Stomach (tissue), 4 donors: ENCODE measurements at regions not wholly inside any gene's neighbourhood (a gene's known extent, or its start where the extent isn't known, plus 50 kb on each side); places are given as distances from the start of the nearest gene placed in this dataset.

Source experiments
- CTCF ChIP-seq, 7 experiments: fragments of 450-650 bp in 4 of 7; fragments of 200-600 bp in 3 of 7; sonication (generic) in 3 of 7; IDR thresholded peaks; one replicate each; pipeline ENCODE4 v1.5.1; 2016 to 2019; ENCODE audit warnings: antibody characterized with exemption in 7 of 7, control low read depth in 2 of 7, mild to moderate bottlenecking in 1 of 7
- EP300 ChIP-seq: sonication (generic); formaldehyde crosslinking; IDR thresholded peaks from one replicate; pipeline ENCODE4 v1.6.1; 2017; ENCODE audit warnings: antibody characterized with exemption
- POLR2A ChIP-seq, 4 donors: fragments of 450-650 bp; IDR thresholded peaks; one replicate each; pipeline ENCODE4 v1.6.1; 2016; ENCODE audit warnings: antibody characterized with exemption in 4 of 4, control low read depth in 2 of 4, mild to moderate bottlenecking in 1 of 4, moderate library complexity in 1 of 4
- POLR2AphosphoS5 ChIP-seq, 3 donors: sonication (generic); formaldehyde crosslinking; IDR thresholded peaks; one replicate each; pipeline ENCODE4 v1.6.1; 2016; ENCODE audit warnings: antibody characterized with exemption in 3 of 3

- TF ChIP-seq CTCF (IDR thresholded peaks at IDR 0.05) = no peak
- TF ChIP-seq EP300 = no peak
- no peak for TF ChIP-seq POLR2AphosphoS5 (IDR thresholded peaks at IDR 0.05)
- no peak for TF ChIP-seq POLR2A (IDR thresholded peaks at IDR 0.05)
These were observed 428.5 kb downstream of the RPS24 start for GRCh38 chr10:78462176-78462575.
